ENCODE measurements at regions not wholly inside any gene's neighbourhood (a gene's known extent, or its start where the extent isn't known, plus 50 kb on each side); places are given as distances from the start of the nearest gene placed in this dataset.
"Not testable (repeated sequence)": the region's sequence is repeated elsewhere in the genome, so short reads cannot be mapped to it uniquely, and the experiment has no call there.

DNA sequence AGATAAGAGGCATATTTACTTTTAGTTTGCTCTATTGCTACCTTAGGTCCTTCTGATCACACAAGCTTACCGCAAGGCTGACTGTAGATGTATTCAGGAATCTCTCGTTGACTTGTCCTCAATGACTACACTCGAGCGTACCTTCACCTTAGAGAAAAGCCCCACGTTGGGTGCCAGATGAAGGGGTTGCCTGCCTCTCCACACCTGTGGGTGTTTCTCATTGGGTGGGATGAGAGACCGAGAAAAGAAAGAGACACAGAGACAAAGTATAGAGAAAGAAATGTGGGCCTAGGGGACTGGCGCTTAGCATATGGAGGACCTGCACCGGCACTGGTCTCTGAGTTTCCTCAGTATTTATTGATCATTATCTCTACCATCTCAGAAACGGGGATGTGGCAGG, 51.8 kb downstream of the ASCL4 start:
- DNase-seq = no peak

DNA sequence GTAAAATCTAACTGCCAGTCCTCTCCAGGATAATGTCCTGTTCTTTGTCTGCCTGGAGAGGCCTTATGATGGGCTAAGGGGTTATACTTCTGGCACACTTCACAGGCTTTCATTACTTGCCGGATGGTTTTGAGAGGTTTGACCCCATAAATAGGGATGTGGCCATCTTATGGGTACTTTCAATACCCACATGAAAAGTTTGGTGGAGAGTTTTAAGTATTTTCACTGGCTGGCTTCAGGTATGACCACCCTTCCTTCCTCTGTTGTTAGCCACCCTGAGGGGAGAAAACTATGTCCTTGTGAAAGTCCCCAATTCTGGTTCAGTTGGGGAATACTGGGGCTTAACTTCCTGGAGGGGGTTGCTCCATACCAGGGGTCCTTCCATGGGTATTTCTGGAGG, 54.8 kb downstream of the ASCL4 start:
- DNase-seq = no peak

DNA sequence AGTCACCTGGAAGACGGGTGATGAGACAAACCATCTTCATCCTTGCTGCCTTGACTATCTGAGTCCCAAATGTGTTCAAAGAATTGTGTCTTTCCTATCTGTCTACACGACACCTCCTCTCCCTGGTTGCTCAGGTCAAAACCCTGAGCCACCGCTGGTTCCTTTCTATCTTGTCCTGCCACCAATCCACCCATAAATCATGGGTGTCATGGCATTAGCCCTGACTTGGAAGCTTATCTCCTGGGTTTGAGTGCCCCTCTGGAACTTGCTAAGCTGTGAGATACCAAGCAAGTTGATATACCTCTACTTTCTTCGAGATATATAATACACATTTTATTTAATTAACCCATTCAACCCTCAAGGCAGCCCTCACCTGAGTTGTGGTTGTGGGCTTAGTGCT, 57.9 kb downstream of the ASCL4 start:
- no peak for DNase-seq

DNA sequence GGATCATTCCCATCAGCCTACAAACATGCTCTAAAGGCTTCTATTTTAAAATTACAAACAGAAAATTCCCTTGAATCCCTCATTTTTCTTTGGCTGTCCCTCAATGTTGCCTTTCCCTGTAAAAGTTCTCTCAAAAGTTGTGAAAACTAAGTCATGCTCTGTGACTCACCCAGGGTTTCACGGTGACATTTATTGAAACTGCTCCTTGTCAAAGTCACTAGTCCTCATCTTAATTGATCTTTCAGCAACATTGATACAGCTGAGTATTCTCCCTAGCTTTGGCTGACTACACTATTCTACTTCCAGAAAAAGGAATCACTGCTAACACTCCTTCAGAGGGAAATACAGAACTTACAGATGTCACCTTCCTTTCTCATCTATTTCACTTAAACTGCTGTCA, 65.7 kb downstream of the ASCL4 start:
- DNase-seq = no peak

DNA sequence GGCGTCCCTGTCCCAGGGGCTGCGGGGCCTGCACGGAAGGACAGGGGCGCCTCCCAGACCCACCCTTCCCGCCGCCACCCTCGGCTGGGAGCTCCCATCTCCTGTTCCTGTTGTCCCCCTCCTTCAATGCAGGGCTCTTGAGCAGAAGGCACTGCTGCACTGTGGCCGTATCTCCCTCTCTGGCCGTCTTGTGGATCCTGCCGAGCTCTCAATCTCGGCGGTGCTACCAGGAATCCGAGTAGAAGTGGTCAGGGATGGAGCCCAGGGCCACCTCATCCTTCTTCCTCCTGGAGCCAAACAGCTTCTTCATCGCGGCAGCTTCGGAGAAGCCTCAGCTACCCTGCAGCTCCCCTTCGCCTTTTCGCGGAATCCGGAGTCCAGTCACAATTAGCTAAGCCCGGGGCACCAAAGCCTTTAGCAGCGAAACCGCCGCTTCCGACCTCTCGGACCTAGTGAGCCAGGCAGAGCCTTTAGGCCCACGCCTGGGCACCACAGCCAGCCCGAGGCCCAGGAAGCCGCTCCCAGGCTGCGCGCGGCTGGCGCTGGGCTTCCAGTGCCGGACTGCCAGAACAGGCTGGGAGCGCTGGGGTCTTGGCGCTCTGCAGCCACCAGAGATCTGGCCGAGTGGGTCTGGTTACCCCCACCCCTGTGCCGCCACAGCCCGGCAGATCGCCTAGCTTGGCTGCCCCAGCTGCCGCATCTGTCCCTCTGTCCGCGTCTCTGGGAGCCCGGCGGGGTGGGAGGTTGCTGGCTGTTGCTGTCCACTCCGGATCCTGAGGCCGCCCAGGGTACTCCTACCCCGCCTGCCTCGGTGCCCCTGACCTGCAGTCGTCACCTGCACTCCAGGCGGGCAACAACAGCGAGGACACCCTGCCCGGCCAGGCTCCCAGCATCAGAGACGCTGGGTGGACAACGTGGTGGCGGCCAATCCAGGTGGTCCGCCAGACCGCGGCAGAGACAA, 69.1 kb downstream of the ASCL4 start:
- DNase-seq = no peak

DNA sequence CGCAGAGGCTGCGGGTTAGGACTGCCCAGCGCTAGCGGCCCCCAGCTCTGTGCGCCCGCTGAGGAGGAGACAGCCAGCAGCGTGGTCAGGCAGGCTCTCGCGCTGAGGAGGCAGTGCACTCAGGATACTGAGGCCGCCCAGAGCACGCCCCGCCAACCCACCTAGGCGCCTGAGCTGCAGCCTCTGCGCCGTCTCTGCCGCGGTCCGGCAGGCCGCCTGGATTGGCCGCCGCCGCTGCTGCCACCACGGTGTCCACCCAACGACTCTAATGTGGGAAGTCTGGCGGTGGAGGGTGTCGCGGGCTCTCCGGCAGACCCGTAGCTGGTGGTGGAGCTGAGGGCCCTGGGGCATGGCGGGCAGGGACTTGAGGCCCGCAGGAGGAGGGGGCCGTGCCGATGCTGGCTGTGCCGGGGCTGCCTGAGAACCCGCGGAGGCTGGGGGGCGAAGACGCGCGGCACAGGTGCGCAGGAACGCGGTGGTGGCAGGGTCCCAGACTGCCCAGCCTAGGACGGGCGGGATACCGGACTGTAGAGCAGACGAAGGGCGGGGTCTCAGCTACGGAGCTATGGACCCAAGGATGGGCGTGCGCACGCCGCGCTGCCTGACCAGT, 69.9 kb downstream of the ASCL4 start:
- no peak for DNase-seq

DNA sequence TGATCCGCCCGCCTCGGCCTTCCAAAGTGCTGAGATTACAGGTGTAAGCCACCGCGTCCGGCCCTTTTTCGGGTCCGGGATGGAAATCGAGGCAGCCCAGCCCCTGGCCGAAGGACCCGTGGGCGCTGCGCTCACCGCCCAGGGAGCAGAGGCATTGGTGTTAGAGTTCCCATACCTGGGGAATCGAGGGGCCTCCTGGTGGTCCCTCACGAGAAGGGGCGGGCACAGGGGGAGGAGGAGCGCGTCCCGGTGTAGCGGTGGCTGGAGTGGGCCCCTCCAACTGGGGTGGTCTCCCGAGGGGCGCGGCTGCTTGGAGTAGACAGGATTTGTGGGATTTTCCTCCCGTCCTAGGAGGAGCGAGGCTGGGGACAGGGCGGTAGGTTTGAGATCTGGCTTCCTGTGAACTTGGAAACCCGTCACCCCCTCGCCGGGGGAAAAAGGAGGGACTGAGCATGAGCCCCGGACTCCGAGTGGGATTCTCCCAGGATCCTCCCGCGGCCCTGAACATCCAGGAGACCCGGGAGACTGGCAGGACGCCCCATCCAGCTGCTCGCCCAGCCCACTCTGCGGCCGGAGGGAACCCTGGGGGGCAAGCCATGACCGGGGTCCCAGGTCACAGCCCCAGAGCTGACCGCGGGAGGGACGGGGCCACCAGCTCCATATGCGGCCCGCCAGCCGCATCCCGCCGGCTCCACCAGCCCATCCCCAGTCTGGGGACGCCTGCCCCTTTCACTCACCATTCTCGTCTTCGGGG, 70.9 kb downstream of the ASCL4 start:
- no peak for DNase-seq

DNA sequence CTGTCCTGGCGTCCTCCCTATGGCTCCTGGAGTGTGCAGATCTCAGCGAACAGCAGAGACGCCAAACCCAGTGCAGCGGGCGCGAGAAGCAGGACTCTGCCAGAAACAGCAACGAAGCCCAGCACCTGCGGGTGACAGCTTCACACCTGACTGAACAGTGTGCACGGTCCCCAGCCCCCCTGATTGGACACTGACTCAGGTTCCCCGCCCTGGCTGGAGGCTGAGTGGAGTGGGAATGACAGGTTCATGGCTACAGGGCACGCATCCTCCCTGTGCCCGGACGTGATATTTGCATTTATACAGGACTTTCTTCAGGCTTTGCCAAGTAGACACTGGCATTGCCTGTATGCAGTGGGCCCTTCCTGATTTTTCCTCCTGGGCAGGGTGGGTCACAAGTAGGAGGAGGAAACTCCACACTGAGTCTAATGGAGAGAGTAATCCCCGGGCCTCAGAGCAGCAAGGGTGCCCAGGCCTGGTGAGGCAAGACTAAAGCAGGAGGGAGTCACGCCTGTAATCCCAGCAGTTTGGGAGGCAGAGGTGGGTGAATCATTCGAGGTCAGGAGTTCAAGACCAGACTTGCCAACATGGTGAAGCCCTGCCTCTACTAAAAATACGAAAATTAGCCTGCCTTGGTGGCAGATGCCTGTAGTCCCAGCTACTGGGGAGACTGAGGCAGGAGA, 71.6 kb downstream of the ASCL4 start:
- no peak for DNase-seq

DNA sequence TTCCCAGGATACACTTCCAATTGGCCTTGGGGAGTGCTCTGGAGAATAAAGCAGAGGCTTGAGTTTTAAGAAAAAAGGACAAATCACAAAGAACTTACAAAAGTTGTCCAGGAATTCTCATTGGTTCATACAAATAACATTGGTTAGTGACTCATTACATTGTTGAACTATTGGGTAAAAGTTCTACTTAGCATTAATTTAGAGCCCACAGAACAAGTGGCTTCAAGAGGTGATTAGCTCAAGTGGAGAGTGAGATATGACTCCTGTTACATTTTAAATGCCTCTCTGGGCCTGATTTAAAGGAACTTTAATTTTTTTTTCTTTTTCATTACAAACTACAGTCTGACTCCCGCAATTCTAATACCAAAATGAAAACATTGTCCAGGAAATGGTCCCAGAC, 72.9 kb downstream of the ASCL4 start:
- DNase-seq = no peak

DNA sequence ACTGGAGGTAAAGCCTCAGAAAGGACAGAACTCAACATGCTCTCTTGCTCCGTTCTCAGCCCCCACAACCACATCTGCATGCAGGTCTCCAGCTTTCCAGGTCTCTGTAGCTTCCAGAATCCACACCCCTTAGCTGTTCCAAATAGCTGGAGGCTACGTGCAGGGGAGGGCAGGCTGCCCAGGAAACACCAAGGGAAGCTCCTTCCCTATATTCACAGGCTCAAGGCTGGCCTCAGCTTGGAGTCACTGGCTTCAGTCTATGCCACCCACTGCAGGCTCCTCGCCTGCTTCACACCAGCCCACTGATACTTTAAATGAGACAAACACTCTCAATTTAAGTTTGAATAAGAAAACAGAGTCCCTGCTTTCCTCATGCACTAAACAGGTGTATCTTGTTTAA, 73.3 kb downstream of the ASCL4 start:
- no peak for DNase-seq

DNA sequence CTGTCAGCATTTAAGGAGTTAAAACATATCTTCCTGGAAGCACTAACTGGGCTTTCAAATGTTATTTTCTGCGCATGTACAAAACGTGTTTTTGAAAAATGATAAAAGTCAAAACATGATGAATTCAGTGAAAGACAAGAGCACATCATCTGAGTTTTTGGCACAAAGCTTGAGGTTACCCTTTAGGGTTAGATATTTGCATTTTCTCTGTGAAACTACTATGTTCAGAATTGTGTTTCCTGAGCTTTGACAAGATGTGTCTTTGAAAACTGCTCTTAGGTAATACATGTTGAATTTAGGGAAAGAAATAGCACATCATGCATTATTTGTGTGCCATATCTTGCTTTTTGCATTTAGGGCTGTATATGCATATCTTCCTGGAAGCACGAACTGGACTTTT, 79.0 kb downstream of the ASCL4 start:
- no peak for DNase-seq

DNA sequence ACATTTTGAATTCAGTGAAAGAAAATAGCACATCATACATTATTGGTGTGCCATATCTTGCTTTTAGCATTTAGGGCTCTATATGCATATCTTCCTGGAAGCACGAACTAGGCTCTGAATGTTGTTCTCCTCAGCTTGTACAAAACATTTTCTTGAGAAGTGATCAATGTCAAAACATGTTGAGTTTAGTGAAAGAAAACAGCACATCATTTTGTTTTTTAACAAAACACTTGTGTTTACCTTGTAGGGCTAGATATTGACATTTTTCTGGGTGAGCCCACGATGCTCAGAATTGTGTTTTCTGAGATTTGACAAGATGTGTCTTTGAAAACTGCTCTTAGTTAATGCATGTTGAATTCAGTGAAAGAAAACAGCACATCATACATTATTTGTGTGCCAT, 81.0 kb downstream of the ASCL4 start:
- DNase-seq = no peak

DNA sequence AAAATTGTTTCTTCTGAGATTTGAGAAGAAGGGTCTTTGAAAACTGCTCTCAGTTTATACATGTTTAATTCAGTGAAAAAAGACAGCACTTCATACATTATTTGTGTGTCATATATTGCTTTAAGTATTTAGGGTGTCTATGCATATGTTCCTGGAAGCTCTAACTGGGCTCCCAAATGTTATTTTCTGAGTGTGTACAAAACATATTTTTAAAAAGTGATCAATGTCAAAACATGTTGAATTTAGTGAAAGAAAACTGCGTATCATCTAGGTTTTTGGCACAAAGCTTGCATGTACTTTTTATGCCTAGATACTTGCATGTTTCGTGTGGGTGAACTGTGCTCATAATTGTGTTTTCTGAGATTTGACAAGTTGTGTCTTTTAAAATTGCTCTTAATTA, 81.6 kb downstream of the ASCL4 start:
- DNase-seq = no peak

DNA sequence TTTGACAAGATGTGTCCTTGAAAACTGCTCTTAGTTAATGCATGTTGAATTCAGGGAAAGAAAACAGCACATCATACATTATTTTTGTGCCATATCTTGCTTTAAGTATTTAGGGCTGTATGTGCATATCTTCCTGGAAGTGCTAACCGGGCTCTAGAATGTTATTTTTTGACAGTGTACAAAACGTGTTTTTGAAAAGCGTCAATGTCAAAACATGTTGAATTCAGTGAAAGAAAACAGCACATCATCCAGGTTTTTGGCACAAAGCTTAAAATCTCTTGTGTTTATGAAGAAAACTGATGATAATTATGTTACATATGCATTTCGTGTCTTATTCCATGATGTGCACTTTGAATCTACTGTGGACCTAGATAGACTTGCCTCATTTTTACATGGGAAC, 82.7 kb downstream of the ASCL4 start:
- DNase-seq = no peak

DNA sequence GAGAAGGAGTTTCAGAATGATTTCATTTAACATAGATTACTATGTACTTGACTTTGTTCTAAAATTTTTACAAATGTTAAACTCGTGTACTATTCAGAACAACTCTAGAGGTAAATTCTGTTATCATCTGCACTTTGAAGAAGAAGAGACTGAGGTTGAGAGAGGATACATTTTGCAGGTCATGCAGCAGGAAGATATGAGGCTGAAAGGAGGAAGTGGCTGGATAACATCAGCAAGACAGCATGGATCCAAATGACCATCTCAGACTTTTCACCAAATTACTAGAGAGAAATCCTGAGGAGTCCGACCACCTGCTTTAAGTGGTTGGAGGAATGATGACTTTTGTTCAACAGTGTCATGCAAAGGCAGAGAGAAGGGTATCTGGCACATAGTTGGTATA, 84.9 kb downstream of the ASCL4 start:
- no peak for DNase-seq

DNA sequence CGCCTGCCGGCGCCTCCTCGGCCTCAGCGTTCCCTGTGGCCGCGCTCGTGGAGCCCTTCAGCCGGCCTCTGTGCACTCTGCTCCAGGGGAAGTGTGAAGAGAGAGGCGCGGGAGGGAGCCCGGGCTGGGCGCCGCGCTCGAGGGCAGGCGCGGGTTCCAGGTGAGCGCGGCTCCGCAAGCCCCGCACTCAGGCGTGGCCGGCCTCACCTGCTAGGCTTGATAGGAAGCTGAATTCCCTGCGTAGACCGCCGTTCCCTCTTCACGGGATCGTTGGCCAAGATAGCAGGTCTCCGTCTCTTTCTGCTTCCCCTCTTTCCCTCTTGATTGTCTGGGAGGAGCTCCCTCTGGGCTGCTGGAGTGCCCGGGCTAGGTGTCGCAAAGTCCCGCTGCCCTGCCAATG, 89.7 kb downstream of the ASCL4 start:
- no peak for DNase-seq

DNA sequence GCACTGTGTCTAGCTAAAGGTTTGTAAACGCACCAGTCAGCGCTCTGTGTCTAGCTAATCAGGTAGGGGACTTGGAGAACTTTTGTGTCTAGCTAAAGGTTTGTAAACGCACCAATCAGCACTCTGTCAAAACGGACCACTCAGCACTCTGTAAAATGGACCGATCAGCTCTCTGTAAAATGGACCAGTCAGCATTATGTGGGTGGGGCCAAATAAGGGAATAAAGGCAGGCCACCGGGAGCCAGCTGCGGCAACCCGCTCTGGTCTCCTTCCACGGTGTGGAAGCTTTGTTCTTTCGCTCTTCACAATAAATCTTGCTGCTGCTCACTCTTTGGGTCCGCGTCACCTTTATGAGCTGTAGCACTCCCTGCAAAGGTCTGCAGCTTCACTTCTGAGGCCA, 90.2 kb downstream of the ASCL4 start:
- not testable (repeated sequence) for DNase-seq

DNA sequence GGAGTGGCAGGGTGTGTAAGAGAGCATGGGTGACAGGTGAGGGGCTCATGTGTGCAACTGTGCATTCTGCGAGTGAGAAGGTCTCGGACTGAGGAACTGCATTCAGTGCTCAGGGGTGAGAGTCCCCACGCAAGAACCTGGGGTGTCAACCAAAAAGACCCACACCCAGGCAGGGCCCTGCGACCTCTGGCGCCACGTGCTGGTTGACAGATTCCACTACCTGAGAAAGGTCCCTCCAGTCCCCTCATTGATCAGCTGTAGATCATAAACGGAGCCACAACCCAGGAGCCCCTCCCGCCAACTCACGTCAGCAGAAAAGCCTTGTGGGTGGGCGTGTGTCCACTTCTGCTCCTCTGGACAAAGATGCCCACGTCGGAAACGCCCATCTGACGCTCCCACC, 98.7 kb downstream of the ASCL4 start:
- no peak for DNase-seq

DNA sequence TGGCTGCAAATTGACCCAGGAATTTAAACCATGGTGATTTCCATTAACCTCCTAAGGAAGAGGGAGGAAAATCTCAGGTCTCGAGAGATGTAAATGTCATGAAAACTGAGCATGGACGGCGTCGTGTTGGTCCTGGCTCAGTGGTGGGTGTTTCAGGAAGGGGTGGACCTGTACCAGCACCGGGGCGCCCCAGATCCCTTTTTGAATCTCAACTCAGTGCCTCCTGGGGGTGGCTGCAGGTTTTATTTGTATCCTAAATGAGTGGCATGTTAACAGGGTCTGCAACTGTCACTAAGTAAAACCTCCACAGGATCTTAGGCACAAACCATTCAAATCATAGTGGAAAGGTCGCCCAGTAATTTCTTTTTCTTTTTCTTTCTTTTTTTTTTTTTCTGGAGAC, 101.3 kb downstream of the ASCL4 start:
- DNase-seq = no peak

DNA sequence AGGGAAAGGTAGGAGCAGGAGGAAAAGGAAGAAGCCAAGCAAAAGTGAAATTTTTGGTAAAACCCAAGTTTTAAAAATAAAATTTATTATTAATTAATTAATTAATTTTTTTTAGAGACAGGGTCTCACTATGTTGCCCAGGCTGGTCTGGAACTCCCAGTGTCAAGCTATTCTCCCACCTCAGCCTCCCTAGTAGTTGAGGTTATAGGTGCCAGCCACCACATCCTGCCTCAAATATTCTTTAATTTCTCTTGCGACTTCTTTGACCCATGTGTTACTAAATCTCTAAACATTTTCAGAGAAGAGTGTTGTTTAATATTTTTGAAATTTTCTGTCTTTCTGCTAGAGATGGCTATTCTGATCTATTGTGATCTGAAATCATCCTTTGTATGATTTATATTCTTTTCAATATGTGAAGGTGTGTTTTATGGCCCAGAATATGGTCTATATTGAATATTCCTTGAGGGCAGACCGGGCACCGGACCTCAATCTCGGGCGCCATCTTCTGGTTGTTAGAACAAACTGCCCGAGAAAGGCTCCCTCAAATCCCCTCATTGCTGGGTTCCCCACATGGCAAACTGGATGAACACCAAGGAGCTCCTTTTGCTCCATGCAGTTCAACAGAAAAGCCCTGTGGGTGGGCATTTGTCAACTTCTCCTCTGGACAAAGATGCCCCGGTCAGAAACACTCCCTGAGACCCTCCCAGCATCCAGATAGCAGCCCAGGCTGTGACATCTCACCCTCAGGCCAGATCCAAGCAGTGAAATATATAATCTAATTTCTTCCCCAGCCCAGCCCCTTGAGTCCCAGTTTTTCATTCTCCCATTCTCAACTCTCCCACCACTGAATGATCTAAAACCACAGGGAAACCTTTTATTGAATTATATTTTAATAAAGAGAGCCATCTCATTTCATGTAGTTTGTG, 110.5 kb downstream of the ASCL4 start:
- DNase-seq = peak; percentile 69

DNA sequence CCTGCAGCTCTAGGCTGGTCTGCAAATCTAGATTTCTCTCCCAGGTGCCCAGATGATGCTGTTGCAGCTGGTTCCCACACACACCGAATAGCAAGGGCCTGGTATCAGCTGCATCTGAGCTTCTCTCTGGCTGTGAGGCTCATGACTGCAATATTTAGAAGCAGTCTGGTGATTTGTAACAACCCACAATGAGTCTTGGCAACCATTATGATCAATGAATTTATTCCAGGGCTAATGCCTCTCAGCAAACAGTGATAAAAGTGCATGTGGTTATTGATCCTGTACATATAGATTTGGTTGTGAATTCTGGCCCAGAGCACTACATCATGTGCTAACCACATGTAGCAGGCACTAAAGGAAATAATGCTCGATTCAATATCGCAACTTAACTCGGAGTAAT, 114.3 kb downstream of the ASCL4 start:
- DNase-seq = no peak

DNA sequence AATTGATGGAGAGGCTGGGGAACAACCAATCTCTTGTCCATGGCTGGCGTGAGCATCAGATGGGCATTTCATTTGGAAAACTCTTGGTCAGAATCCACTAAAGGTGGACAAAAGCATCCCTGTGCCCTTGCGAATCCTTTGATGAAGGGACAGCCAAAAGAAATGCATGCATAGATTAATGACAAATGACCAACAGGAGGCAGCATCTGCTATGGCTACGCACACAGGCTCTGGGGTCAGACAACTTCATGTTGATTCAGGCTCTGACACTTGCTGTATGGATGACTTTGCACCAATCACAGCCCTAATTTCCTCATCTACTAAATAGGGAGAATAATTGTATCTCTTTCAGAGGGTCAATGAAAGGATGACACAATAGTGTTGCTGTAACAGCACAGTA, 117.5 kb downstream of the ASCL4 start:
- no peak for DNase-seq

Data from NCI-H2029 treated with DMSO at 0.1 percent for 48 hours (cell line).